ENCODE measurements at regions not wholly inside any gene's neighbourhood (a gene's known extent, or its start where the extent isn't known, plus 50 kb on each side); places are given as distances from the start of the nearest gene placed in this dataset.

DNA sequence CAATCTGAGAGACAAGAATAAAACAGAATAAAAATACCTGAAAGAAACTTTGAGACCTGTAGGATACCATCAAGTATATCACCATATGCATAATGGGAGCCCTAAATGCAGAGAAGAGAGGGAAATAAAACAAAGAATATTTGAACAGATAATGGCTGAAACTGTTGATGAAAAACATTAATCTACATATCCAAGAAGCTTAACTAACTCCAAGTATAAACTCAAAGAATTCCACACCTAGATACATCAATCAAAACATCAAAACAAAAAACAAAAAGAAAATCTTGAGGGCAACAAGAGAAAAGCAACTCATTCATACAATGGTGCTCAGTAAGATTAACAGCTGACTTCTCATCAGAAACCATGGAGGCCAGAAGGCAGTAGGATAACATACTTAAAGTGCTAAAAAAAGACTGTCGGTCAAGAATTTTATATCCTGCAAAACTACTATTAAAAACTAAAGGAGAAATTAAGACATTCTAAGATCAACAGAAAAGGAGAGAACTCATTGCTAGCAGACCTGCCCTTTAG is 101.6 kb downstream of the FOXD1 start:
- no peak overlapping the region for H3K23ac ChIP-seq (ENCODE audit: insufficient read length, low read depth, low read length)
- no CpG with 5 or more reads among the region's 1 CpG for WGBS (ENCODE audit: extremely low coverage, insufficient read length, low lambda C conversion rate)
- H2BK15ac ChIP-seq (ENCODE audit: low read depth, low read length): no peak overlapping the region
- H2BK20ac ChIP-seq (ENCODE audit: low read depth, low read length, poor library complexity, severe bottlenecking): no peak overlapping the region
- Mint-ChIP-seq H3K4me1 (peaks cover 0 to 7% of the 10 kb centered on the region in 2 experiments; a peak in 1 of 4 replicates), H3K4me3 (no peak overlapping the region), H3K27ac (no peak overlapping the region), H3K9me3 (peaks cover 53 to 55% of the 10 kb centered on the region in 2 experiments), H3K27me3 (ENCODE audit: low read depth) (peaks cover 2% of the 10 kb centered on the region), H3K36me3 (ENCODE audit: insufficient read depth in 1 of 3, low read depth in 3 of 3) (peaks cover 8 to 27% (median 11%) of the 10 kb centered on the region in 3 experiments; a peak in 6 of 7 replicates)
- H3K56ac ChIP-seq (ENCODE audit: insufficient read length, low read depth, low read length): no peak overlapping the region
- H2BK12ac ChIP-seq (ENCODE audit: insufficient read length, low read depth, low read length): no peak overlapping the region
- no peaks in the 10 kb centered on the region for H3K4me1 ChIP-seq (ENCODE audit: insufficient read depth, low read length)
- no peak overlapping the region for H2BK5ac ChIP-seq (ENCODE audit: insufficient read length, low read length)
- no peak overlapping the region for H3K4me2 ChIP-seq (ENCODE audit: insufficient read depth, insufficient read length, low read length)
- no peak overlapping the region for H4K5ac ChIP-seq (ENCODE audit: insufficient read length, low read depth, low read length)
- H2AK5ac ChIP-seq (ENCODE audit: insufficient read length, low read length): no peak overlapping the region
- no peaks in the 10 kb centered on the region for H3K27me3 ChIP-seq (ENCODE audit: insufficient read depth, low read length)
- H3K18ac ChIP-seq (ENCODE audit: insufficient read length, low read depth, low read length): no peak overlapping the region
- H4K20me1 ChIP-seq (ENCODE audit: control insufficient read depth, insufficient read depth, insufficient read length): no peaks in the 10 kb centered on the region
- H3K79me1 ChIP-seq (ENCODE audit: insufficient read depth, low read depth, low read length, poor library complexity, severe bottlenecking): no peaks in the 10 kb centered on the region
- no peak overlapping the region for H3K14ac ChIP-seq (ENCODE audit: insufficient read depth, low read length)
- TF ChIP-seq, protein P1, sequence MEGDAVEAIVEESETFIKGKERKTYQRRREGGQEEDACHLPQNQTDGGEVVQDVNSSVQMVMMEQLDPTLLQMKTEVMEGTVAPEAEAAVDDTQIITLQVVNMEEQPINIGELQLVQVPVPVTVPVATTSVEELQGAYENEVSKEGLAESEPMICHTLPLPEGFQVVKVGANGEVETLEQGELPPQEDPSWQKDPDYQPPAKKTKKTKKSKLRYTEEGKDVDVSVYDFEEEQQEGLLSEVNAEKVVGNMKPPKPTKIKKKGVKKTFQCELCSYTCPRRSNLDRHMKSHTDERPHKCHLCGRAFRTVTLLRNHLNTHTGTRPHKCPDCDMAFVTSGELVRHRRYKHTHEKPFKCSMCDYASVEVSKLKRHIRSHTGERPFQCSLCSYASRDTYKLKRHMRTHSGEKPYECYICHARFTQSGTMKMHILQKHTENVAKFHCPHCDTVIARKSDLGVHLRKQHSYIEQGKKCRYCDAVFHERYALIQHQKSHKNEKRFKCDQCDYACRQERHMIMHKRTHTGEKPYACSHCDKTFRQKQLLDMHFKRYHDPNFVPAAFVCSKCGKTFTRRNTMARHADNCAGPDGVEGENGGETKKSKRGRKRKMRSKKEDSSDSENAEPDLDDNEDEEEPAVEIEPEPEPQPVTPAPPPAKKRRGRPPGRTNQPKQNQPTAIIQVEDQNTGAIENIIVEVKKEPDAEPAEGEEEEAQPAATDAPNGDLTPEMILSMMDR (conservative IDR thresholded peaks at IDR 0.05): no peak
- no peaks in the 10 kb centered on the region for H3K79me2 ChIP-seq (ENCODE audit: insufficient read depth, low read length)
- no peak for DNase-seq
- no peak overlapping the region for H2AFZ ChIP-seq (ENCODE audit: low read length)
- no peak overlapping the region for H4K8ac ChIP-seq (replicated peaks; ENCODE audit: insufficient read length, low read depth, low read length)
- no peak overlapping the region for H4K91ac ChIP-seq (ENCODE audit: insufficient read length, low read depth, low read length)
- H3K23me2 ChIP-seq (ENCODE audit: insufficient read length, low read depth, low read length, poor library complexity, severe bottlenecking): no peaks in the 10 kb centered on the region
- no peaks in the 10 kb centered on the region for H3K9me3 ChIP-seq (ENCODE audit: control insufficient read depth, low read depth, low read length)
- H2BK120ac ChIP-seq (ENCODE audit: low read depth, low read length, poor library complexity, severe bottlenecking): no peak overlapping the region
- no peak overlapping the region for H3K27ac ChIP-seq (ENCODE audit: insufficient read length, low read depth, low read length)
- H3T11ph ChIP-seq (ENCODE audit: low read length): no peak overlapping the region
- H3K4ac ChIP-seq (ENCODE audit: low read depth, low read length): no peak overlapping the region
- no peak overlapping the region for H3K9ac ChIP-seq (ENCODE audit: extremely low read depth, insufficient read length, low read length)

Data from H9 (cell line).